NCI-H2029 treated with DMSO at 0.1 percent for 48 hours (cell line): ENCODE measurements at regions not wholly inside any gene's neighbourhood (a gene's known extent, or its start where the extent isn't known, plus 50 kb on each side); places are given as distances from the start of the nearest gene placed in this dataset.
"Not testable (repeated sequence)": the region's sequence is repeated elsewhere in the genome, so short reads cannot be mapped to it uniquely, and the experiment has no call there.

Experiments
- DNase-seq: peaks from one replicate; lab custom pipeline; 2025; lab: John Stamatoyannopoulos, UW

DNA sequence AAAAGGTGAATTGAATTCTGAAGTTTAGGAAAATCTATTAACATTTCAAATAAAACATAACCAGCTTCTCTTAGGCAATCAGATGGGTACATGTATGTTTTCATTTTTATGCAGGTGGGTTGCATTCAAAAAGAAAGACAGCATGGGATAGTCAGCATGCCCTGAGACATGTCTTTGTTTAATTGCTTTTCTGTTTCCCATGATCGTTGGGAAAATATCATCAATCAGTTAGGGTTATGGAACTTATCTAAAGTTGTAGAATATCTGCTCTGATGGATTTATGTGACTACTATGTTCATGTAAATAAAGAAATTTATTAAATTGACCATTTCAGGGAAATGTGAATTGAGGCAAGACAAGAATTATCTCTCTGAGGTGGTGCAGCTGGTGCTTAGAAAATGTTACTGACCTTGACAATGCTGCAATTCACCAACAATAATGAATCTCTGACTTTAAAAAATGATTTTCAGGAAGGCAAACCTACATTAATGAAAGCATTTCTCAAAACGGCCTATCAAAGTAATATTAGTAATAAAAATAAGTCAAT, 112.7 kb downstream of the RFPL4B start:
- no peak for DNase-seq

DNA sequence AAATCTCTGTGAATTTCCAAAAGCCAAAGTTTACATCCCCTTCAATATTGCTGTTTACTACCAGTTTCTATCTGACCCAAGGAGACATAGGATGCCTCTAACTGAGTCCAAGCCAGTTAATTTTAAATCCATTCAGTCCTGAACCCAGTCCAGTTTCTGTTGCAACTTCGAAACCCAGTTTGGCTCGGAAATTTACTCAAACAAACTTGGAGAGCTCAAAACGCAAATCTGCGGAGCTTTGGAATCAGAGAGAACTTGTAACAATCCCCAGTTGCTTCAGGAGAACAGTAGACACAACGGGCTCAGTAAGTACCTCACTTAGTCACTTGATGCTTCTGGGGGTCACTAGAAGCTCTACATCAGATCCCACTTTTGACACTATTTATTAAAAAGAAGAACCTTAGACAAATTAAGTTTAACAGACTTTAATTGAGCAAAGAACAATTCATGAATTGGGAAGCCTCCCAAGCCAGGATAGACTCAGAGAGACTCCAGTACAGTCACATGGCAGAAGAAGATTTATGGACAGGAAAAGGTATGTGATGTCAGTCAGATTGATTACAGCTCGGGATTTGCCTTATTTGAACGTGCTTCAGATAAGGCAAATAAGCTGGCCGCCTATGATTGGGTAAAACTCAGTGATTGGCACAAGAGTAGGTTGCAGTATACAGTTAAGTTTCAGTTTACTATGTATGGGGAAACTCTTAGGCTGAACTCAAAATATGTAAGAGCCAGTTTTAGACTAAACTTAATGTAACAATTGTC, 118.0 kb downstream of the RFPL4B start:
- DNase-seq = no peak

GRCh38 chr6:112466373-112467151, 119.4 kb downstream of the RFPL4B start:
- no peak for DNase-seq

DNA sequence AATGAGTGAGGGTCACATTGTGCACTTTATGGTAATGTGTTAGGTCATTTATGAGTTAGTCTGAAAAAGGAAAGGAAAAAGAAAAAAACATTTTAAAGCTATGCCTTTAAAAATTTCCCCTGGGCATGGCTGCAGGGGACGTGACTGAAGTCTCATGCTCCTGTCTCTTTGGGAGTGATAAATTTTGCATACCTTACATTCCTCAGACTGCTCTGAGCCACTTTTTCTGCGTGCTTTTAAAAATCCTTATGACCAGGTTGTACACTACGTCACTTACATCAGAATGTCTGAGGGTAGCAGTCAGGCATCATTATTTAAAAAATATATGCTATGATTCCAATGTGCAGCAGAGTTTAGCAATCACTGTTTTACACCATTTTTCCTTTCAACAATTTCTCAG, 121.2 kb downstream of the RFPL4B start:
- no peak for DNase-seq

DNA sequence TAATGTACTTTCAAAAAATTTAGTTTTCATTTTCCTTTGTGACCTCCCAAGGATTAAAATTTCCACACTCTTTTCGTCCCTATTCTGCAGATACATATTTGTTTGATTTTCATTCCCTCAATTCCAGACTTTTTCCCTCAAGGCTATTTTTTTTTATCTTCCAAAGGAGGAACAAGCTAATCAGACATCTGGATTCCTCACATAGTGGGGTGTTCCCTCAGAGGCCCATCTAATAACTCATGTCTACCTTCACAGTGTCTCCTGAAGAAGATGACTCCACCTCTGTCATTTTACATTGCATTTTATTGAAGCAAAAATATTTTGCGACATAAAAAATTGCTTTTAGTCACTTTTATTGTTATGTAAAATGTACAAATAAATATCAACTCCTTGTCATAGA, 122.2 kb downstream of the RFPL4B start:
- DNase-seq = no peak

- no peak for DNase-seq
Observed at GRCh38 chr6:112470376-112470775, 123.2 kb downstream of the RFPL4B start.

DNA sequence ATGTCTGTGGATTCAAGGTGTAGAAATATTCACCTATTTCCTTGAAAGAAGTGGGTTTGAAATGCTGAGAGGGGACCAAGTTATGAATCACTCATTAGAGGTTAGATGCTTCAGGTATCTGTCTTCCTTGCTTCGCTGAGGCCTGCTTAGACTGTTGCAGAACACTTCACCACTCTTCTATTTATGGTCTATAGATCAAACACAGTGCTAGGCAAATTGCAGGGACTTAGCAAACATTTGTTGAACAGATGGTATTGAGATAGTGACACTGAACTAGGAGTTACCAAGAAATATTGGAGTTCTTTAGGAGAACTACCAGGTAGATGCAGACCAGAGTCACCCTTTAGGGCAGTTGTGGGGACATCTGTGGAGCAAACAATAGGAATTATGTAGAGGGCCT, 123.8 kb downstream of the RFPL4B start:
- no peak for DNase-seq

DNA sequence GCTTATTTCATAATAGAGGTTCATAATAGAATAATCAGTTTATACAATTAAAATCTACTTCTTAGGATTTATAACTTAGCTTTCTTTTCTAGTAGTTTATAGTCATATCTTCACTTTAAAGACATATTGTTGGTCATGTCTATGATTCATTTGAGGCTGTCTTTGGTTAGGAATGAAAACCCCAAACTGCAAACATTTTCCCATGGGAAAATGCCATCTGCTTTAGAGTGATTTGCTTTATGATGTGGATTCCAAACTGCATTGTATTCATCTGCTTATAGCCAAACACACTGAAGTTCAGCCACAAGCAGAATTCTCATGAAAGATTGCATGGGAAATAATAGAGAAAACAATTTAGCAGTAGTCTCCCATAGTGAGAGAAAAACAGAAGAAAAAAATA, 128.0 kb downstream of the RFPL4B start:
- no peak for DNase-seq

- no peak for DNase-seq
Observed at GRCh38 chr6:112477125-112477524, 130.0 kb downstream of the RFPL4B start.

DNA sequence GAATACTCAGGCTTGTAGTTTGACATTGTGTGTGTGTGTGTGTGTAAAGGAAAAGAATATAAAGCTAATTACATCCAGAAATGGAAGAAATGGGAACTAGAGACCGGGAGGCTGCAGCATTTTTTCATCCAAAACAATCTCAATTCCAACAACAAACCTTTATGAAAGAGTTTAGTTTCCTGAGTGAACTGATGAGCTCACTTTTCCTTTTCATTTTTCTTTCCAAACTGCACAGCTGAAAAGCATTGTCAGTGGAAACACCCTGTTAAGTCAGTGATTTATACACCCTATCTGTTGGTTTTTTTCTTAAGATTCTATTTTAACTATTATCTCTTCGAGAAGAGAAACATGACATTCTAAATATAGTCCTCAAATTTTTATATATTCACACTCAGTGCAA, 130.9 kb downstream of the RFPL4B start:
- DNase-seq = no peak

GRCh38 chr6:112479975-112480374, 132.8 kb downstream of the RFPL4B start:
- DNase-seq = not testable (repeated sequence)

- DNase-seq = no peak
Observed at GRCh38 chr6:112480553-112480952, 133.4 kb downstream of the RFPL4B start.

- no peak for DNase-seq
Observed at GRCh38 chr6:112481211-112481610, 134.1 kb downstream of the RFPL4B start.

DNA sequence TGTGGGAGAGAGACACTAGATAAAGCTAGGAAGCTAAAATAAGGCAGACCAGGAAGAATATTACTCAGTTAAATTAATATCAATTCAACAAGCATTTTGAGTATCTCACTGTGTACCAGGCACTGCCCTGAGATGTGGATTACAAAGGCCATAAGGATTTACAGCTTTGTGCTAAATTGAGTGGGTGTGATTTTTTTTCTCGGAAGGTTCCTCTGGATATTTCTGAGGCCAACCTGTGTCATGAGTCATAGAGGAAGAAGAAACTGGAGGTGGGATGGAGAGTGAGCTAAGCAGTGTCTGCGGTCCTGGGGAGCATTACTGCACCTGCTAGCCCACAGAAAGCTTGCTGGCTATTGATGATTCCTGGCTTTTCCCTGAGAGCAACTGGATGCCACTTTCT, 135.2 kb downstream of the RFPL4B start:
- no peak for DNase-seq

GRCh38 chr6:112485120-112485826, 138.1 kb downstream of the RFPL4B start:
- no peak for DNase-seq

DNA sequence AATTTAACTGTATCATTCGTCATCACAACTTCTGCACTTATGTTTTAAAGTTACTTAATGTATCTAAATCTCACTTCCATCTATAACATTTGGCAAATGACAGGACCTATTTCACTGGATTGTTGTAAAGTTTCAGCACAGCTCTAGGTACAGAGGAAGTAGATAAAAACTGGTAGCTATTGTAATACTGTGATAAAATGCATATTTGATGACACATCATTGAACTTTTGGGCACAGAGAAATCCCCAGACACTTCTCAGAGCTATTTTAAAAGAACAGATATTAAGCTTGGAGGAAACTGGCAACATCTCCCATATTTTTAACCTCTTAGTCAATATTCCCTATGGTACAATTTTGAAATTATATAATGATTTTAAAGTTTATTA, 138.7 kb downstream of the RFPL4B start:
- DNase-seq = no peak

DNA sequence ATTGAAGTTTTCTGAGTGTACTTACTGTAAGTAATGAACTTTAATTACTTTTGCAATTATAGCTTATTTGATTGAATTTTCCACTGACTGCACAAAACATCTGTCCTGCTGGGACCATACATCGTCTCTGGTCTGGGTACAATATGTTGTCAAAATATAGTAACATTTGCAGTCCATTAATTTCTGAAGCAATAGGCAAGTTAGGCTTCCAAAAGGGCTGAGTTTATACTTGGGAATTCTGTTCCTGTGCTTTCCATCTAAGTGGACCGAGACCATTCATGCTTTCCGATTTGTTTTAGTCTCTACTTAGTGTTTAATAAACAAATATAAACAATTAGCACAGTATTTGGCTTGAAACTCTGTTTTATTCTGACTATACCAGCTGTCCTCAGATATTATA, 139.3 kb downstream of the RFPL4B start:
- no peak for DNase-seq

DNA sequence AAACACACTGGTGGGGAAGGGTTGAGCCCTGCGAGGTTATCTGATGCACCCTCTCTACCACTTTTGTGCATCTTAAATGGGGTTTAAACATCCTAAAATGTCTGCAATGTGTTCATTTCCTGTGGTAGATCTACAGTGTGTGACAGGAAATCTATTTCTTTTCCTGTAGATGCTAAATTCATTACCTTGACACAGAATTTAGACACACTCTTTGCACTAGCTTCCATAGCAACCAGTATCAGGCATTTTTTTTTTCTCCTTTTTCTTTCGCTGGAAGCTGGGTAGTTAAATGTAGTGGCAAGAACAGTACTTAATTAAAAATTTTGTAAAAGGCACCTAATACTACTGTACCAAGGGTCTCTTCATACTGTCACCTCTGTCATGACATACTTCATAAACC, 141.1 kb downstream of the RFPL4B start:
- no peak for DNase-seq

GRCh38 chr6:112501705-112502104, 154.6 kb downstream of the RFPL4B start:
- no peak for DNase-seq

DNA sequence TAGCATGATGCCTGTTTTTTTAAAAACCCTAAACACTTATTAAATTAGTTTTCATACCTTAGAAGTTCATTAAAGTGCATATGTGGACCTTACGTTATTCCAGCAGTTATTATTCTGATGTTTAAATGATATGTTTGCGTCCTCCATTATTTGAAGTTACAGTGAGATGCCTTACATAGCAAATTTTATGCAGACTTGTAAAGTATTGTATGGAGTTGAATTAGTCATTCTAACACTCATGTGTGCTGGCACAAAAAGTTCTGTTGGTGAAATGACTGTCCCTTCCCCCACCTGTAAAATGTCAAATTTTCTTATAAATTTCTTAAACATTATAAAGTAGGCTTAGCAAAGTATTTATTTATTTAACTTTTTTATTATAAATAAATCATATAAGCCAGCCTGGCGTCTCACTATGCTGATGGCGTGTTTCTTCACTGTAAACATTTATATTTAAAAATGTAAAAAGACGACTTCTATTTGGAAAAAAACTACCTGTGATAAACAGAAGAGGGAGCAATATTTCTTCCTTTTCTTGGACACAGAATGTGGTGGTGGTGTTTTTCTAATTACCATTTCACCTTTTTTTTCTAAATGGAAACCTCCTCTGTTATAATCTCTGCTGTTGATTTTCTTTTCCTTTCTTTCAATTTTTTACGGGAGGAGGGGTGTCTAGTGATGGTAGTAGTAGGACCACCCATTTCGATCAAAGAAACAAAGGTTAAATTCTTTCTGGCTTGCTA, 155.4 kb downstream of the RFPL4B start:
- no peak for DNase-seq

DNA sequence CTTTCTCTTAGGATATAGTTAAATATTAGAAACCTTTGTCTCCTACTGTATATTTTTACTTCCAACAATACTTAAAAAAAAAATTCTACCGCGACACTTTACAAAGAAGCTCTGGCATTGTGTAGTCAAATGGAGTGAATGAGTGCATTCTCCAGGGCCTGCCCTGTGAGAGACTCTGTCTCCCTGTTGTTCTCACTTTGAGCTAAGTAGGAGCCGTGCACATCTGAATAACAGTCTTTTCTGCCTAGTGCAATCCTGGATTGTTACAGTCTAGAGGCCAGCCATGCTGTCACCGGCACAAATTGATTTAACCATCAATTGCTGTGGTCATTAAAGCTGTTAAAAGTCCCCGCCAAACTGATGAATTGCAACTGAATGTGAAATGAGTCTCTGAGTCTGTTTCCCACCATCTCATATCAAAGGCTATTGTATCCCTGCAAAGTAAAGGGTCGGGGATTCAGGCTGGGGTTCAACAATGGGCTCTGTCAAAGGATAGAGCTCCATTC, 156.0 kb downstream of the RFPL4B start:
- DNase-seq = no peak

GRCh38 chr6:112504621-112505020, 157.5 kb downstream of the RFPL4B start:
- no peak for DNase-seq
